ENCODE measurements at regions not wholly inside any gene's neighbourhood (a gene's known extent, or its start where the extent isn't known, plus 50 kb on each side); places are given as distances from the start of the nearest gene placed in this dataset.

DNA sequence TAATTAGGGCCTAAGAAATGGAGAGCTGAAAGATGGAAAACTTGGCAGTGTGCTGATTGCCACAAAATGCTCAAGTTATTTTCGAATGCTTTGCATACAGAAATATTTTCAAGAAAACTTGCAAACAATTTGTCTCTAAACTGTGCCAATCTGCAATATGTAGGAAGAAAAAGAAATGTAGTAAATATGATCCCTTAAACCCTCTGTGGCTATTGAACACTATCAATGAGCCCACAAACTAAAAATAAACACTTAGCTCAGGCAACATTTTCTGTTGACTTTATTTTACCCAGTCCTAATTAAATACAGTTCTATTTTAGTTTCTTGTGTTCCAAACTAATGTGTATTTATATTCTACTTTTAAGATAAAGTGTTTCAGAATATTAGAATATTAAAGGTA lies 342.1 kb downstream of the SEMA3D start:
- TF ChIP-seq FOXK2 (IDR thresholded peaks at IDR 0.05) (no peak), BHLHE40 (IDR thresholded peaks at IDR 0.05; ENCODE audit: borderline replicate concordance) (no peak), SUZ12 (IDR thresholded peaks at IDR 0.05) (no peak), TARDBP (IDR thresholded peaks at IDR 0.05) (no peak), FOXA1 (IDR thresholded peaks at IDR 0.05) (no peak), ZNF384 (IDR thresholded peaks at IDR 0.05) (no peak), FOXM1 (IDR thresholded peaks at IDR 0.05; ENCODE audit: borderline replicate concordance) (no peak), SP1 (IDR thresholded peaks at IDR 0.05) (no peak), ARNT (IDR thresholded peaks at IDR 0.05) (no peak), ELF4 (IDR thresholded peaks at IDR 0.05) (no peak), NFRKB (IDR thresholded peaks at IDR 0.05) (no peak)
- TF ChIP-seq, protein P1, sequence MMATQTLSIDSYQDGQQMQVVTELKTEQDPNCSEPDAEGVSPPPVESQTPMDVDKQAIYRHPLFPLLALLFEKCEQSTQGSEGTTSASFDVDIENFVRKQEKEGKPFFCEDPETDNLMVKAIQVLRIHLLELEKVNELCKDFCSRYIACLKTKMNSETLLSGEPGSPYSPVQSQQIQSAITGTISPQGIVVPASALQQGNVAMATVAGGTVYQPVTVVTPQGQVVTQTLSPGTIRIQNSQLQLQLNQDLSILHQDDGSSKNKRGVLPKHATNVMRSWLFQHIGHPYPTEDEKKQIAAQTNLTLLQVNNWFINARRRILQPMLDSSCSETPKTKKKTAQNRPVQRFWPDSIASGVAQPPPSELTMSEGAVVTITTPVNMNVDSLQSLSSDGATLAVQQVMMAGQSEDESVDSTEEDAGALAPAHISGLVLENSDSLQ (IDR thresholded peaks at IDR 0.05), result no peak

Data from HEK293T (cell line).